Natural killer cell treated with Interleukin-12 subunit alpha and Interleukin-12 subunit beta and Interleukin-15 and Interleukin-18, amount 100 ng/mL, for 72 hours (primary cell): ENCODE measurements at regions not wholly inside any gene's neighbourhood (a gene's known extent, or its start where the extent isn't known, plus 50 kb on each side); places are given as distances from the start of the nearest gene placed in this dataset.
"Not testable (repeated sequence)": the region's sequence is repeated elsewhere in the genome, so short reads cannot be mapped to it uniquely, and the experiment has no call there.

Experiments used
- ATAC-seq, 2 donors: fragments of 150-1000 bp; cut with Tn5 transposase in 1 of 2; sonication (Bioruptor Pico), chemical (Tn5 transposase) in 1 of 2; 2 replicates each; pipeline ENCODE4 v1.10.0; 2021
- DNase-seq: peaks from one replicate; pipeline ENCODE4 v3.0.0; 2022; ENCODE audit warnings: low spot score
- H3K27ac Mint-ChIP-seq, 2 donors: 1 replicate in 1 of 2; 2 replicates in 1 of 2; pipeline ENCODE4 v1.8.0; 2022; ENCODE audit warnings: mixed read lengths in 2 of 2, mild to moderate bottlenecking in 1 of 2, moderate library complexity in 1 of 2
- H3K27me3 Mint-ChIP-seq, 2 donors: 1 replicate in 1 of 2; 2 replicates in 1 of 2; pipeline ENCODE4 v1.8.0; 2022; ENCODE audit warnings: mixed read lengths in 2 of 2
- H3K36me3 Mint-ChIP-seq: one replicate; pipeline ENCODE4 v1.8.0; 2022; ENCODE audit warnings: mixed read lengths
- H3K4me1 Mint-ChIP-seq, 2 donors: 1 replicate in 1 of 2; 2 replicates in 1 of 2; pipeline ENCODE4 v1.8.0; 2022; ENCODE audit warnings: low read depth in 2 of 2, mixed read lengths in 2 of 2, mild to moderate bottlenecking in 1 of 2
- H3K4me3 Mint-ChIP-seq: one replicate; pipeline ENCODE4 v1.8.0; 2022; ENCODE audit warnings: mixed read lengths
- H3K9me3 Mint-ChIP-seq: 2 replicates; pipeline ENCODE4 v1.8.0; 2022; ENCODE audit warnings: mixed read lengths

DNA sequence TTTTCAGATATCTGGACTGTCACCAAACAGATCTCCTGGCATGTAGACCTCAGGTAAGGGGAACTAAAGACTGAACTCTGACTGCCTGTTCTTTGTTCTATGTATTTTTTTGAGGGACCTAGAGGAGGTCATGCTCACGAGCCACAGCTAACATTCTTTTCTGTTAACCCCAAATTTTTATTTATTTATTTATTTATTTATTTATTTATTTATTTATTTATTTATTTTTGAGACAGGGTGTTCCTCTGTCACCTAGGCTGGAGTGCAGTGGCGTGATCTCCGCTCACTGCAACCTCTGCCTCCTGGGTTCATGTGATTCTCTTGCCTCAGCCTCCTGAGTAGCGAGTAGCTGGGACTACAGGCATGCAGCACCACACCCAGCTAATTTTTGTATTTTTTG, 562.0 kb downstream of the NLGN4X start:
- DNase-seq, H3K27ac Mint-ChIP-seq, H3K4me3 Mint-ChIP-seq, H3K4me1 Mint-ChIP-seq, H3K36me3 Mint-ChIP-seq, H3K27me3 Mint-ChIP-seq, ATAC-seq, H3K9me3 Mint-ChIP-seq: not testable (repeated sequence)

GRCh38 chrX:5656544-5656943, 572.1 kb downstream of the NLGN4X start:
- Mint-ChIP-seq H3K4me3 (no peak overlapping the region), H3K27ac (no peak overlapping the region), H3K36me3 (peaks cover 5% of the 10 kb centered on the region), H3K4me1 (no peaks in the 10 kb centered on the region), H3K9me3 (peaks cover 21% of the 10 kb centered on the region), H3K27me3 (no peaks in the 10 kb centered on the region)
- DNase-seq: no peak
- ATAC-seq: no peak

DNA sequence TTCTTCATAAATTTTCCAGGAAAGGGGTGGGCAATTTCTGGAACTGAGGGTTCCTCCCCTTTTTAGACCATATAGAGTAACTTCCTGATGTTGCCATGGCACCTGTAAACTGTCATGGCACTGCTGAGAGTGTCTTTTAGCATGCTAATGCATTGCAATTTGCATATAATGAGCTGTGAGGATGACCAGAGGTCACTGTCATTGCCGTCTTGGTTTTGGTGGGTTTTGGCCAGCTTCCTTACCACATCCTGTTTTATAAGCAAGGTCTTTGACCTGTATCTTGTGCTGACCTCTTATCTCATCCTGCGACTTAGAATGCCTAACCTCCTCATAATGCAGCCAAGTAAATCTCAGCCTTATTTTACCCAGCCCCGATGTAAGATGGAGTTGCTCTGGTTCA, 577.8 kb downstream of the NLGN4X start:
- ATAC-seq (no peak), DNase-seq (no peak)
- no peak overlapping the region for H3K4me3 Mint-ChIP-seq
- peaks cover 5% of the 10 kb centered on the region for H3K36me3 Mint-ChIP-seq
- H3K9me3 Mint-ChIP-seq: peaks cover 23% of the 10 kb centered on the region
- H3K27me3 Mint-ChIP-seq: no peaks in the 10 kb centered on the region
- no peaks in the 10 kb centered on the region for H3K4me1 Mint-ChIP-seq
- H3K27ac Mint-ChIP-seq: no peak overlapping the region

DNA sequence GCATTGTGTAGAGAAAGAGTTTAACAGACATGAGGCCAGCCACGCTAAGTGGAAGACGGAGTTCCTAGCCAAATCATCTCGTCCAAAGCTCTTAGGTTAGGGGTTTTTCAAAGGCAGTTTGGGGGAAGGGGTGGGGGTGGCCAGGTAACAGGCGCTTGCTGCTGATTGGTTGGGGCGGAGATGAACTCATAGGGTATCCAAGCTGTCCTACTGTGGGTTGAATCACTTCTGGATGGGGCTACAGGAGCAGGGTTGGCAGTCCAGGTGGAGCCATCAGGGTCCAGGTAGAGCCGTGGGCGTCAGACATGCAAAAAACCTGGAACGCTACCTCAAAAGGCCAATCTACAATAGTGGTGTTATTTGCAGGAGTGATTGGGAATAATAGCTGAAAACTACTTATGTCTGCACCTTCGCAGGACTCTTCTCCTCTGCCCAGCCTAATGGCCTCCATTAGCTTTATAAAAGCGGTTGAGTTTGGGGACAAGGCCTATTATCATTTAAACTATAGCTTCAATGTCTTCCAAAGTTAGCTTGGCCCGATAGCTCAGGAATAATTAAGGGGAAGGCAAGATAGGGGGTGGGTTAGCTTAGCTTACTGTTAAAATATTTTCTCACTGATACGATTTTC, 579.6 kb downstream of the NLGN4X start:
- no peak for DNase-seq
- H3K27ac Mint-ChIP-seq: no peak overlapping the region
- ATAC-seq: no peak
- peaks cover 5% of the 10 kb centered on the region for H3K36me3 Mint-ChIP-seq
- no peaks in the 10 kb centered on the region for H3K4me1 Mint-ChIP-seq
- H3K27me3 Mint-ChIP-seq: no peaks in the 10 kb centered on the region
- H3K9me3 Mint-ChIP-seq: peaks cover 14% of the 10 kb centered on the region
- no peak overlapping the region for H3K4me3 Mint-ChIP-seq

DNA sequence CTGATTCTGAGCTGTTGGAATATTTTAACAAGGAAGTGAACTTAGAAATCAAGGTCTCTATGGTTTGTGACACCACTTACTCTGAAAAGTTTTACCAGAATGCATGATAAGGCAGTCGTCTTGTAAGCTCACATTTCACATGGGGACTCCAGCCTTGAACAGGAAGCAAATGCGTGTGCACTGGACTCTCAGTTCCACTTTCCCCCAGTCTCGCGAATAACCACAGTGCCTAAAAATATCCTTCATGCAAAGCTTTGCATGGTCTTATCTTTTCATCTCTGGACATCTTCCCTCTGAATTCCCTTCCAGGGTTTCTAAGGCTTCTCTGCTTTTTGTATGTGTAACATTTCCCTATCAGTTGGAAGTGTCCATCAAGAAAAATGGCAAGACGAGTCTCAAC, 581.8 kb downstream of the NLGN4X start:
- H3K27me3 Mint-ChIP-seq: no peaks in the 10 kb centered on the region
- H3K9me3 Mint-ChIP-seq: peaks cover 8% of the 10 kb centered on the region
- H3K27ac Mint-ChIP-seq: no peak overlapping the region
- ATAC-seq (no peak), DNase-seq (no peak)
- no peaks in the 10 kb centered on the region for H3K36me3 Mint-ChIP-seq
- no peaks in the 10 kb centered on the region for H3K4me1 Mint-ChIP-seq
- no peak overlapping the region for H3K4me3 Mint-ChIP-seq

DNA sequence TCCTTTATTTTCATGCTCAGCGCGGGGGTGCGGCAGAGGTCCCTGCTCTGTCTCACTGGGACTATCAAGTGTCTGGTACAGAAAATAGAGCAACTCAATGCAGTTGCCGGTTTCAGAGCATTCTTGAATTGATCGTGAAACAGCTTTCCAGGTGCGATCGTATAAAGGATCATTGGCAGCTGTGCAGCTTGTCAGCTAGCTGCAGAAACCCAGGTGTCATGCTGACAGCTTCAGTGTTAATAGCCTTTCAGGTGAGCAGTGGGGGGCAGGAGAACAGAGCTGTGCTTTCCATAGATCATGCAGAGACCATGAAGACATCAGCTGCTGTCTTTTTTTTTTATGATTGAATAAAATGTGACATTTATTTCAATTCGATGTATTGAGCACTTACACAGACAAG, 583.9 kb downstream of the NLGN4X start:
- no peak overlapping the region for H3K4me3 Mint-ChIP-seq
- H3K27me3 Mint-ChIP-seq: no peaks in the 10 kb centered on the region
- peaks cover 11% of the 10 kb centered on the region for H3K9me3 Mint-ChIP-seq
- no peak for DNase-seq
- no peak overlapping the region for H3K27ac Mint-ChIP-seq
- no peaks in the 10 kb centered on the region for H3K36me3 Mint-ChIP-seq
- ATAC-seq: no peak
- H3K4me1 Mint-ChIP-seq: no peaks in the 10 kb centered on the region

DNA sequence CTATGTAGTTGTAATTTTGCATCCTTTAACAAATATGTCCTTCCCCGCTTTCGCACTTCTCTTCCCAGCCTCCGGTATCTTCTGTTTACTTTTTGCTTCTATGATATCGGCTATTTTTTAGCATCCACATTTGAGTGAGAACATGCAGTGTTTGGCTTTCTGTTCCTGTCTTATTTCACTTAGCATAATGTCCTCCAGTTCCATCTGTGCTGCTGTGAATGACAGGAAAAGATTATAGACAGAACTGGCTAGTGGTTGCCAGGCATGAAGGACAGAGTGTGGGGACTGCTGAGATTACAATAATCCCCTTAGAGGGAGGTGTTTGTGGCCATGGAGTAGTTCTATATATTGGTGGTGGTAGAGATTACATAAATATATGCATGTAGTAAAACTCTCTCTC, 588.6 kb downstream of the NLGN4X start:
- Mint-ChIP-seq H3K36me3 (no peaks in the 10 kb centered on the region), H3K4me3 (no peak overlapping the region), H3K27ac (no peak overlapping the region), H3K9me3 (peaks cover 4% of the 10 kb centered on the region), H3K27me3 (no peaks in the 10 kb centered on the region), H3K4me1 (no peaks in the 10 kb centered on the region)
- DNase-seq: no peak
- no peak for ATAC-seq

GRCh38 chrX:5638572-5638971, 590.1 kb downstream of the NLGN4X start:
- no peaks in the 10 kb centered on the region for H3K4me1 Mint-ChIP-seq
- peaks cover 4% of the 10 kb centered on the region for H3K9me3 Mint-ChIP-seq
- DNase-seq (no peak), ATAC-seq (no peak)
- no peaks in the 10 kb centered on the region for H3K36me3 Mint-ChIP-seq
- no peaks in the 10 kb centered on the region for H3K27me3 Mint-ChIP-seq
- H3K4me3 Mint-ChIP-seq: no peak overlapping the region
- no peak overlapping the region for H3K27ac Mint-ChIP-seq

GRCh38 chrX:5632887-5633286, 595.8 kb downstream of the NLGN4X start:
- Mint-ChIP-seq H3K4me1 (no peaks in the 10 kb centered on the region), H3K36me3 (no peaks in the 10 kb centered on the region), H3K27ac (no peak overlapping the region), H3K27me3 (no peaks in the 10 kb centered on the region), H3K4me3 (no peak overlapping the region), H3K9me3 (peaks cover 8% of the 10 kb centered on the region)
- ATAC-seq (no peak), DNase-seq (no peak)

DNA sequence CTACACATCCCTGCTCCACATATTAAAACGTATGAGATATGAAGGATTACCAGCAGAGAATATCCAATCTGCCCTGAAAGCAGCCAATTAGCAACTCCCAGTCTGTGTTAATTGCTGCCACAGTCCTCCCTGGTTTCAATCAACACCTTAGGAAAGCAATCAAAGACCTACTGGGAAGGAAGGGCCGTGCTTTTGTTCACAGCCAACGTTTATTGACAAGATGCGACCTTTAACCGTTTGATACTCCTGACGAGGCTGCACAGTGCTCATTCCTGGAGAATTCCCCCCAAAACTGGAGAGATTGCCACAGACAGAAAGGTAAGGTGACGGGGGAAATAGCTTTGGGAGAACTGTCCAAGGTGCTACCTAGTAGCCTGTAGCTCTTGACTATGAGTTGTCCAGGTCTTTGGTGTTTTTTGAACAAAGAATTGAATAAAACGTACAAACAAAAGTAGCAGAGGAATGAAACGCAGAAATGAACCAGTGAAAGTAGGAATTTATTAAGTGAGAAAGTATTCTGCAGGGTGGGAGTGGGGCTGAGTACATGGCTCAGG, 596.5 kb downstream of the NLGN4X start:
- Mint-ChIP-seq H3K27ac (no peak overlapping the region), H3K36me3 (no peaks in the 10 kb centered on the region), H3K4me3 (no peak overlapping the region), H3K27me3 (no peaks in the 10 kb centered on the region), H3K4me1 (no peaks in the 10 kb centered on the region), H3K9me3 (peaks cover 11% of the 10 kb centered on the region)
- no peak for DNase-seq
- ATAC-seq: no peak

DNA sequence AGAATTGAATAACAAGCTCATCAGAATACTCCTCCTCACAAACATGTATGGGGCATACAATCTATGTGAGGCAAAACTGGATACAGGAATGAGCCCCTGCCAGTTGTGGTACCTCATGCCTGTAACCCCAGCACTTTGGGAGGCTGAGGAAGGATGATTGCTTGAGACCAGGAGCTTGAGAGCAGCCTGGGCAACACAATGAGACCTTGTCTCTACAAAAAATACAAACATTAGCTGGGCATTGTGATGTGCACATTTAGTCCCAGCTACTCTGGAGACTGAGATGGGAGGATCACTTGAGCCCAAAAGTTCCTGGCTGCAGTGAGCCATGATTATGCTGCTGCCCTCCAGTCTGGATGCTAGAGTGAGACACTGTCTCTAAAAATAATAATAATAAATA, 611.0 kb downstream of the NLGN4X start:
- ATAC-seq (no peak), DNase-seq (no peak)
- Mint-ChIP-seq H3K27me3 (no peaks in the 10 kb centered on the region), H3K9me3 (peaks cover 11% of the 10 kb centered on the region), H3K36me3 (no peaks in the 10 kb centered on the region), H3K4me3 (no peak overlapping the region), H3K27ac (no peak overlapping the region), H3K4me1 (no peaks in the 10 kb centered on the region)

DNA sequence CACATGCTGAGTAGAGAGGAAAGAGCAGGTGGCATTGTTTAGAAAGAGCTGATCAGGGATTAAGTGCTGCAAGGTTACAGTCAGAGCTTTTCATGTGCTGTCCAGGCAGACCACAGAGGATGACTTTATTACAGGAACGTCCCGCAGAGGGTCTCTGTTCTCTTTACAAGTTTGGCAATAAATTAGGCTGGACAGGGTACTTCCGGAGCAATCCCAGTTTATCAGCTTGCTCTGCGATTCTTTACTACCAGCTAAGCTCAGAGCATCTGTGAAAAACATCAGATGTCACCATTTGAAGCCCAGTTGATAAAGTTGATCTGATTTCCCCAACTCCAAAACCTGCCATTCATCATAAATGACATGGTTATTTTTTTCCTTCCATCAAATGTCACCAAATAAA, 633.1 kb downstream of the NLGN4X start:
- H3K27ac Mint-ChIP-seq: no peak overlapping the region
- no peaks in the 10 kb centered on the region for H3K27me3 Mint-ChIP-seq
- ATAC-seq (no peak), DNase-seq (no peak)
- peaks cover 8% of the 10 kb centered on the region for H3K9me3 Mint-ChIP-seq
- H3K36me3 Mint-ChIP-seq: no peaks in the 10 kb centered on the region
- no peak overlapping the region for H3K4me3 Mint-ChIP-seq
- H3K4me1 Mint-ChIP-seq: no peaks in the 10 kb centered on the region

- H3K27ac Mint-ChIP-seq: no peak overlapping the region
- H3K27me3 Mint-ChIP-seq: no peaks in the 10 kb centered on the region
- H3K36me3 Mint-ChIP-seq: no peaks in the 10 kb centered on the region
- ATAC-seq: no peak
- DNase-seq: no peak
- H3K4me3 Mint-ChIP-seq: no peak overlapping the region
- H3K4me1 Mint-ChIP-seq: no peaks in the 10 kb centered on the region
- H3K9me3 Mint-ChIP-seq: peaks cover 13% of the 10 kb centered on the region
These were observed 641.9 kb downstream of the NLGN4X start for GRCh38 chrX:5586726-5587125.

DNA sequence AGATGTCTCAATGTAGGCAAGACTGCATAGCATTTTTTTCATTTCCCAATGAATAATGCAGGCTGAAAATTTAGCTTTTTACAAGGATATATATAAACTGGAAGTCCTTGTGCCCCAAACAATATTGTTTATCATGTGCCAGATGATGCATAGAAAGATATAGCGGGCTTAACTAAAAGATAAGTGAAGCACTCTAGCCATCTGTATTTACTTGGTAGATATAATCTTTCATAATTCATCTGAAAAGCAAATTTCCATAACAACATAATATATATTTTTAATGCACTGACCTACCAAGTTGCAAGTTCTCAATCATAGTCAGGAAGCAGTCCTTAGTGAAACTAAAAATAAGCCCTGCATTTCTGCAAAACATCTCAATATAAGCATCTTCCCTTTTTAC, 653.3 kb downstream of the NLGN4X start:
- H3K27me3 Mint-ChIP-seq: no peaks in the 10 kb centered on the region
- no peaks in the 10 kb centered on the region for H3K4me1 Mint-ChIP-seq

DNA sequence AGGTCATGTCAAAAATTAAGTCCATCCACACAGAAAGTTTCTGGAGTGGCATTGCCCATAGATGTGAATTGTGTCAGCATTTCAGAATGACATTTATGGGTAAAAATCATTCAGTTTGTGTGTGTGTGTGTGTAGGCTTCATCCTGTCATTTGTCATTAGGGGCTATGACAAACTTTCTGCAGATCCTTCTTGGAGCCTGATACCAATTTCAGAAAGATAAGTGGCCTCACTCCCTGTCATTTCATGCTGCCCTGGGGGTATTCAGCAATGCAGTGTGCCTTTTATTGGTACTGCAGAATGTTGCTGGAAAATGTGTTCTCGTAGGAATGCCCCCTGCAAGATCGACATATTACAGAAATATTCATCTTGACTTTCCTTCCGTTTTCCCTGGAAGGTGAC, 659.7 kb downstream of the NLGN4X start:
- H3K36me3 Mint-ChIP-seq: no peaks in the 10 kb centered on the region
- ATAC-seq (no peak), DNase-seq (no peak)
- no peak overlapping the region for H3K27ac Mint-ChIP-seq
- no peaks in the 10 kb centered on the region for H3K27me3 Mint-ChIP-seq
- H3K9me3 Mint-ChIP-seq: peaks cover 8% of the 10 kb centered on the region
- no peak overlapping the region for H3K4me3 Mint-ChIP-seq
- H3K4me1 Mint-ChIP-seq: no peaks in the 10 kb centered on the region

More for the DNA sequence above, 653.3 kb downstream of the NLGN4X start:
- no peak overlapping the region for H3K27ac Mint-ChIP-seq
- H3K9me3 Mint-ChIP-seq: peaks cover 9% of the 10 kb centered on the region
- H3K4me3 Mint-ChIP-seq: no peak overlapping the region
- no peak for DNase-seq
- no peak for ATAC-seq
- H3K36me3 Mint-ChIP-seq: no peaks in the 10 kb centered on the region
